GM21367 (cell line): ENCODE measurements at regions not wholly inside any gene's neighbourhood (a gene's known extent, or its start where the extent isn't known, plus 50 kb on each side); places are given as distances from the start of the nearest gene placed in this dataset.
"Not testable (repeated sequence)": the region's sequence is repeated elsewhere in the genome, so short reads cannot be mapped to it uniquely, and the experiment has no call there.

Experiments used
- ATAC-seq: cut with Tn5 transposase; IDR thresholded peaks from one replicate; pipeline ENCODE4 v1.9.1; 2021; ENCODE audit not compliant: unreplicated experiment

- ATAC-seq = no peak
These were observed 247.4 kb downstream of the SHOX2 start for GRCh38 chr3:157858821-157859220.

GRCh38 chr3:157857440-157857839 lies 248.8 kb downstream of the SHOX2 start:
- no peak for ATAC-seq

- ATAC-seq = no peak
These were observed 249.9 kb downstream of the SHOX2 start for GRCh38 chr3:157856078-157856939.

GRCh38 chr3:157845839-157846238 lies 260.4 kb downstream of the SHOX2 start:
- not testable (repeated sequence) for ATAC-seq

GRCh38 chr3:157844800-157845565 lies 261.2 kb downstream of the SHOX2 start:
- no peak for ATAC-seq

GRCh38 chr3:157844216-157844615 lies 262.0 kb downstream of the SHOX2 start:
- no peak for ATAC-seq

- no peak for ATAC-seq
These were observed 265.2 kb downstream of the SHOX2 start for GRCh38 chr3:157841029-157841428.

- ATAC-seq = no peak
These were observed 265.7 kb downstream of the SHOX2 start for GRCh38 chr3:157840564-157840963.

GRCh38 chr3:157838457-157838856 lies 267.8 kb downstream of the SHOX2 start:
- no peak for ATAC-seq

GRCh38 chr3:157837336-157837735 lies 268.9 kb downstream of the SHOX2 start:
- ATAC-seq = no peak

- ATAC-seq = no peak
These were observed 270.2 kb downstream of the SHOX2 start for GRCh38 chr3:157836022-157836421.

- no peak for ATAC-seq
These were observed 273.6 kb downstream of the SHOX2 start for GRCh38 chr3:157832588-157832987.

- no peak for ATAC-seq
These were observed 275.5 kb downstream of the SHOX2 start for GRCh38 chr3:157830556-157831236.

GRCh38 chr3:157829786-157830185 lies 276.4 kb downstream of the SHOX2 start:
- no peak for ATAC-seq

GRCh38 chr3:157824281-157824680 lies 281.9 kb downstream of the SHOX2 start:
- no peak for ATAC-seq

- no peak for ATAC-seq
These were observed 283.2 kb downstream of the SHOX2 start for GRCh38 chr3:157823050-157823449.

GRCh38 chr3:157820157-157820517 lies 286.1 kb downstream of the SHOX2 start:
- ATAC-seq = no peak

GRCh38 chr3:157819270-157820156 lies 286.7 kb downstream of the SHOX2 start:
- no peak for ATAC-seq

- no peak for ATAC-seq
These were observed 289.3 kb downstream of the SHOX2 start for GRCh38 chr3:157816896-157817295.

GRCh38 chr3:157816296-157816695 lies 289.9 kb downstream of the SHOX2 start:
- ATAC-seq = no peak

GRCh38 chr3:157815739-157816138 lies 290.5 kb downstream of the SHOX2 start:
- no peak for ATAC-seq
